ENCODE measurements at regions not wholly inside any gene's neighbourhood (a gene's known extent, or its start where the extent isn't known, plus 50 kb on each side); places are given as distances from the start of the nearest gene placed in this dataset.

DNA sequence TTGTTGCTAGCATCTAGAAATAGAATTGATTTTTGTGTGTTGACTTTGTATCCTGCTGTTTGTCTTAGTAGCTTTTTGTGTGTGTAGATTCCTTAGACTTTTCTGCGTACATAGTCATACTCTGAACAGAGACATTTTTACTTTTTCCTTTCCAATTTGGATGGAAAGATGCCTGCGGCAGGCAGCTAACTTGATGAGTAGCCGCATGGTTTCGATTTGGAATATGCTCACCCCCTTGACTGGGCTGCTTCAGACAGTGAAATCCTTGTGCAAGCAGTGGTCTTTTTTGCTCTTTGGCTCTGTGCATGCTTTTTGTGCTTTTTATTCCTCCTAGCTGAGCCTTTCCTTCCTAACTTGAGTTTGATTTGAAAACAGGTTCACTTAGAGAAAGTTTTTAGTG lies 71.8 kb downstream of the HHEX start:
- TF ChIP-seq, protein P1, sequence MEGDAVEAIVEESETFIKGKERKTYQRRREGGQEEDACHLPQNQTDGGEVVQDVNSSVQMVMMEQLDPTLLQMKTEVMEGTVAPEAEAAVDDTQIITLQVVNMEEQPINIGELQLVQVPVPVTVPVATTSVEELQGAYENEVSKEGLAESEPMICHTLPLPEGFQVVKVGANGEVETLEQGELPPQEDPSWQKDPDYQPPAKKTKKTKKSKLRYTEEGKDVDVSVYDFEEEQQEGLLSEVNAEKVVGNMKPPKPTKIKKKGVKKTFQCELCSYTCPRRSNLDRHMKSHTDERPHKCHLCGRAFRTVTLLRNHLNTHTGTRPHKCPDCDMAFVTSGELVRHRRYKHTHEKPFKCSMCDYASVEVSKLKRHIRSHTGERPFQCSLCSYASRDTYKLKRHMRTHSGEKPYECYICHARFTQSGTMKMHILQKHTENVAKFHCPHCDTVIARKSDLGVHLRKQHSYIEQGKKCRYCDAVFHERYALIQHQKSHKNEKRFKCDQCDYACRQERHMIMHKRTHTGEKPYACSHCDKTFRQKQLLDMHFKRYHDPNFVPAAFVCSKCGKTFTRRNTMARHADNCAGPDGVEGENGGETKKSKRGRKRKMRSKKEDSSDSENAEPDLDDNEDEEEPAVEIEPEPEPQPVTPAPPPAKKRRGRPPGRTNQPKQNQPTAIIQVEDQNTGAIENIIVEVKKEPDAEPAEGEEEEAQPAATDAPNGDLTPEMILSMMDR (IDR thresholded peaks at IDR 0.05) = no peak
- no peak for TF ChIP-seq POLR2A (IDR thresholded peaks at IDR 0.05)
